GM18511 (cell line): ENCODE measurements at regions not wholly inside any gene's neighbourhood (a gene's known extent, or its start where the extent isn't known, plus 50 kb on each side); places are given as distances from the start of the nearest gene placed in this dataset.

Experiments
- ATAC-seq: cut with Tn5 transposase; IDR thresholded peaks from one replicate; pipeline ENCODE4 v1.9.1; 2021; ENCODE audit warnings: mild to moderate bottlenecking, moderate library complexity; ENCODE audit not compliant: unreplicated experiment

DNA sequence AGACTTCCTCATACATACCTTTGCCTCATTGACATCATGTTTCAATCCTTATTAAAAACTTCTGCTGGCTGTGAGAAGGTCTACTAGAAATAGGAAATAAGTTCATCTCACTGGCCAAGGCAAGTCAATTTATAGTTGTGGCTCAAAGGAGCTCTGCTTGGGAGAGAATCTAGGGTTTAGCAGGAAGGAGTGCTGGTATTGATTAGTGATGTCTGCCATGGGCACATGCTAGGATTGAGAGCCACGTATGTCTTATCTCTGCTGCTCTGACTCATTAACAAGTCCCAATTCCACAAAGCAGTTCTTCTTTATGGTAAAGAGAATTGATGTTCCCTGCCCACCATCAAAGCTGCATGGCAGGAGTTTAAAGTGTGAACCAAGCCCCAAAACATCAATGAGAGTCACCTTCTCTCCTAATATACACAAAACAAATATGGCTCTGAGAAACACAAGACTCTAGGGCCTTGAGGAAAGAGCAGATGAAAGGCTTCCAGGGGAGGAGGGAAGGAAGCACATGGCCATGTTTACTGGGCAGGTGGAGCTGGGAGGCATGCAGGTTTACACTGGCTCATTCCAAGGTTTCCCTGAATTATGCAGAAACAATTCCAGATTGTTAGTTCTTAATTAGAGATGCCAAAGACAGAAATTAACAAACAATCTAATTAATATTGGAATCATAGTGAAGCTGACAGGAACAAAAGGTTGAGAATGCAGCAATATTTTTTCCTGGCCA lies 931.9 kb upstream of the TMEM132C start:
- ATAC-seq = no peak

DNA sequence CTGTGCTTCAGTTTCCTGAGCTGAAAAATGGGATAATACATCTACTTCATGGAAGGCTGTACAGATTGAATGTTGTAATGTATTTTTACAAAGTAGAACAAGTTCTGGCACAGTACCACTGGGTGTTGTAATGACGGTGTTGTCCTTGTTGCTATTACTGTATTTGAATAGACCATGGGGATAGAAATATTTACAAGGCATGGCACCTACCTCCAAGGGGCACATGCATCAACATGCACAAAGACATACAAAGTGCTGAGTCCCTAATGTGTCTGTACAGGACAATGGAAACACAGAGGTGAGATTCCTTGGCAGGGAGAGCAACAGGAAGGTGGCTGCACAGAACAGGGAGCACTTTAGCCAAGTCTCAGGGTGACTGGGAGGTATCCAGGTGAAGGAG lies 930.6 kb upstream of the TMEM132C start:
- ATAC-seq = no peak

- no peak for ATAC-seq
Observed at GRCh38 chr12:127339065-127339464, 927.9 kb upstream of the TMEM132C start.

DNA sequence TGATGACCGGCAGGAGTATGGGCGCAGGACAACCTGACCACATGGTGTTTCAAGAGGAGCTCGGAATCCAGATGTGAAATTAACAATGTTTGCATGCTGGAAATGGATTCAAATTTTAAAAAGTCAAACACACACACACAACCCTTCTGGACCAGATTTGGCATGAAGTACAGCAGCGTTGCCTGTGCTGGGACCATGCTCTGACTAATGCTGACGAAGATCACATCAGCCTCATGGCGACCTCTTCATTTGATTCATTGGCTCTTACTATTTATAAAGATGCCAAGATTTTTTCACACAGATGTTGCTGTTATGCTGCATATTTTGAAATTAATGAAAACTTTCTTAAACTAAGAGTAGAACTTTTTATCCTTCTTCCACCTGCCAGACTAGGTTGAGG lies 926.6 kb upstream of the TMEM132C start:
- no peak for ATAC-seq

- no peak for ATAC-seq
Observed at GRCh38 chr12:127342861-127343260, 924.1 kb upstream of the TMEM132C start.

DNA sequence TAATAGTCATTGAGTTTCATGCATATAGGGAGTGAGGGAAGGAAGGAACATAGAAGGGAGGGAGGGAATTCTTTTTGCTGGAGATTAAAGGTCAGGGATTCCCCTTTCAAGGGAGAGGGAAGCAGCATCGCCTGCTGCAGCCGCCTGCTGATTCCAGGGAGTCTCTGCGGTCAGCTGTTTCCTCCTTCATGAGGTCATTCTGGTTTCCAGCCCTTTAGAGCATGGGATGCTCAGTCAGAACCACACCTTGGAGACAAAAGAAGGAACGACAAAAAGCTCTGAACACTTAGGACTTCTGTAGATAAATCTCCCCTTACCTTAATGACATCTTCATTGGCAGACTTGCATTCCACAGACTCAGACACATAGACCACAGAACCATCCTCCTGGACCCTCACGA lies 923.0 kb upstream of the TMEM132C start:
- no peak for ATAC-seq

- no peak for ATAC-seq
Observed at GRCh38 chr12:127351481-127352010, 915.4 kb upstream of the TMEM132C start.

- no peak for ATAC-seq
Observed at GRCh38 chr12:127355061-127355841, 911.7 kb upstream of the TMEM132C start.

DNA sequence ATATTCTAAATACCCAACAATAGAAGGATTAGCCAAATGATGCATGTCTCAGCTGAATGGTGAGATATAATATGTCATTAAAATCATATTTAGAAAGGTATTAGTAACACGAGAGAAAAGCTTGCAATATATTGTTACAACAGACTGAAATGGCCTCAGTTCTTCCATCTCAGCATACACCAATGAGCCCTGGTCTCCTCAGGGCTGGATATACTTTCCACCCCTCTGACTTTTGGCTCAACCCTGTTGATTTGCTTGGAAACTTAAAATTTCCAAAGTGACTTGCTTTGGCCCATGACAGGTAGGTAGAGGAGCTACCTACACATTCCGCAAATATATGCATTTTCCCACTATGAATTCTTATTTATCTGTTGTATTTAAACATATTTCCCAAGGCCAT lies 908.1 kb upstream of the TMEM132C start:
- no peak for ATAC-seq

DNA sequence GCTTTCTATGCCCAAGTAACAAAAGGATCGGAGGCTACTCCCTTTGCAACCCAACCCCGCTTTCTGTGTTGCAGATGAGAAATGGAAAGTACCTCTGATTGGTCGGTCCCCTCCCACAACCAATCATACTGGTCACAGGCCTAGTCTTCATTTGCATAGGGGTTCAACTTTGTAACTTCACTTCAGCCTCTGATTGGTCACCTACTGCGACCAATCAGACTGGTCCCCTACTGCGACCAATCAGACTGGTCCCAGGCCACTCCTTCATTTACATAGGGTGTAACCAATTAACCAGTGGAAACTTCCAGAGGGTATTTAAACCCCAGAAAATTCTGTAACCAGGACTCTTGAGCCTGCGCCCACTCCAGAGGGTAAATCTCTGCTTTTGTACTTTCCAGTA lies 906.4 kb upstream of the TMEM132C start:
- no peak for ATAC-seq

GRCh38 chr12:127362121-127362520 lies 904.8 kb upstream of the TMEM132C start:
- no peak for ATAC-seq

- no peak for ATAC-seq
Observed at GRCh38 chr12:127363392-127363791, 903.6 kb upstream of the TMEM132C start.

DNA sequence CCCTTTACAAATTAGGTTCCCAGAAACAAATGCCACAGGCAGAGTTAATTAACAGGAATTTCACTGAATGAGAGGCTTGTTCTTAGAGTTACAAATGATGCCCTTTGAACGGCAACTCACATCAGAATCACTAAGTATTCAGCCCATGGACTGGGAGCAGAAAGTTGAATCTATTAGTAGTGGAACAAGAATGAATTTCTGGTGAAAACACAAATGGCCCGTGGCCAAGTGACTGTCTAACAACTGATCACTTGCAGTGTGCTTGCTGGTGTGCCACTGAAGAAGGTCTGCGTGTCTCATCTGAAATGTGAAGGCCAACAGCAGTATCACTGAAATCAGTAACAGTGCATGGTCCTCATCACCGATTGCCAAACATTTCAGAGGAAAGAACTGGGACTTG lies 893.4 kb upstream of the TMEM132C start:
- ATAC-seq = no peak

GRCh38 chr12:127374447-127374846 lies 892.5 kb upstream of the TMEM132C start:
- no peak for ATAC-seq

DNA sequence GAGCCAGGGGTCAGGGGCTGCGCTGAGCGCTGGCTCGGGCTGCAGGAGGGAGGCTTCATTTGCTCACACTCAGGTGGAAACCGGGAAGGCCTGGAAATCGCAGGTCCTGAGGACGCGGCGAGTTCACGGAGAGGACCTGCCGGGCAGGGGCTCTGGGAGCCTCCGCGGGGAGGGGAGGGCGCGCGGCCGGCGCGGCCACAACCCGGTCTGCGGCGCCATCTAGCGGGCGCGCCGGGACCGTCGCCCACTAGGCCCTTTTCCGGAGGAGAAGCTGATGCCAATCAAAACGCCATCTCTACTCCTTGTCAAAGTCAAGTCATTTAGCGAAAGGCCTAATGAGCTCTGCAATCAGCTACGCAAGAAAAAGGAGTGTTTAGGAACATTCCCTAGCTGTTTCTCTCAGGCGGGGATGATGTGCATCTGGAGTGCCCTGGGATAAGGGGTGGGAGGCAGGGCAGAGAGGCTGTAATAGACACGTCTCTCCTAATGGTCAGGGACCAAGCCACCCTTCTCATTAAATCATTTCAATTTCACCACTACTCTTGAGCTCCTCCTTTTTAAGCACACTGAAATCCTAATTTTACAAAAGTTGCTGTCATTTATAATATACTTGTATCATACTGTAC lies 885.8 kb upstream of the TMEM132C start:
- ATAC-seq = peak; percentile 77

DNA sequence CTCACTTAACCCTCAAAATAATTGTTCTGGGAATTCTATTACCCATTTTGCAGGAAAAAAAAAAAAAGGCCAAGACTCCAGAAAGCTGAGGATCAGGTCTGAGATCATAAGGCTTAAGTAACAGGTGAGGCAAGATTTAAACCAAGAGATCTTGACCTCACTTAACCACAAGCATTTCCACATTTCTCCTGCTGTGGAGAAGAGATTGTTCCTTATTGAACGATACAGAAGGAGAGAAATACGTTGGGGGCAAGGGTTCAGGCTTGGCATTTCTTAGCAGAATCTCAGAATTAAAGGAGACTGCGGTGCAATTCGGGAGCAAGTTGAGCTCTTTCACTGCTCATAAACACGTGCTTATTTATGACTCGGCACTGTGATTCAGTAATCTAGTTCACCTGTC lies 885.3 kb upstream of the TMEM132C start:
- ATAC-seq = no peak

GRCh38 chr12:127383281-127383680 lies 883.7 kb upstream of the TMEM132C start:
- ATAC-seq = no peak

DNA sequence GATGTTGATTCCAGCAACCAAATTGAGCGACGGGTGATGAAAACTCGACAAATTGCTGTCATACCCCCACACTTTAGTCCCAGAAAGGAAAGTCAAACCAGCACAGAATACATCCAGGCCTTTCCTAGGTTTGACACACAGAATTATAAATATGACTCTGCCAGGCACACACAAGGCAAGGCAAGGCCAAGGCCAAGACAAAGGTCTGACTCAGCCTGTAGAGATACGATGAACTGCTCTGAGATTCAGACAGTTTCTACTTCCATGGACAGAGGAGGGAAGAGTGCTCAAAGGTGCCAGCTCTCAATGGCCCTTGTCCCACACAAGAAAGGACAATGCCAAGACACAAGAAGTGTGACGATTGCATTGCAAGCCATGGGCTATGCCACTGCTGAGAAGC lies 880.2 kb upstream of the TMEM132C start:
- no peak for ATAC-seq

- ATAC-seq = no peak
Observed at GRCh38 chr12:127388985-127389384, 878.0 kb upstream of the TMEM132C start.

- no peak for ATAC-seq
Observed at GRCh38 chr12:127389923-127390322, 877.0 kb upstream of the TMEM132C start.

DNA sequence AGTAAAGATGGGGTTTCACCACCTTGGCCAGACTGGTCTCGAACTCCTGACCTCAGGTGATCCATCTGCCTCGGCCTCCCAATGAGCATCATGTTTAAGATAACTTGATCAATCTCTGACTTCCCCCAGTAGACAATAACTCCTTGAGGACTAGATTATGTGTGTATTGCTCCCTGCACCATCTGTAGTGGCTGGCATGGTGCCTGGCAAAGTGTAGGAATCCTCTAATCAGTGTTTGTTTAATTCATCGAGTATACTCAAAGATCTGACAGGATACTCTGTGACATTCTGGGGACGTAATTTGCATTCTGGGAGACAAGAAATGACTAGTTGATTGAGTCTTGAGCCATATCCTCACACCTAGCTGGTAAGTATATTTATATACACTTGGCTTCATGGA lies 873.5 kb upstream of the TMEM132C start:
- no peak for ATAC-seq

GRCh38 chr12:127393896-127394295 lies 873.1 kb upstream of the TMEM132C start:
- no peak for ATAC-seq
